ENCODE measurements at regions not wholly inside any gene's neighbourhood (a gene's known extent, or its start where the extent isn't known, plus 50 kb on each side); places are given as distances from the start of the nearest gene placed in this dataset.

DNA sequence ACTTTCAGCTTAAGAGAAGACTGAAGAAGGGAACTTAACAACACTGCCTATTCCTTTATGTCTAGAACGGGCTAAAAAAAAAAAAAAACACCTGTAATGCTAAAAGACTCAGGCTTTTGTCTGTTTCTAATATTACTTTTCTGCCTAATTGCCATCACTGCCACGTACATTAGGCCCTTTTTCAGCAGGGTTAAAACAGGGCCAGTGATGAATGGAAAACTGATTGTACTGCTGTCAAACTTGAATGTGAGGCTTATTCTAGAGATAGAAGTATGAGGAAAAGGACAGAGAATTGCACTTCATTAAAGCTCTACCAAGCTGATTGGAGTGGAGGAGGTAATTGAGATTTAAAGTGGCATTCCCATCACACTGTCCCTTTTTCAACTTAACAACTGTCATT lies 535.8 kb downstream of the PRKD1 start:
- TF ChIP-seq, protein P1, sequence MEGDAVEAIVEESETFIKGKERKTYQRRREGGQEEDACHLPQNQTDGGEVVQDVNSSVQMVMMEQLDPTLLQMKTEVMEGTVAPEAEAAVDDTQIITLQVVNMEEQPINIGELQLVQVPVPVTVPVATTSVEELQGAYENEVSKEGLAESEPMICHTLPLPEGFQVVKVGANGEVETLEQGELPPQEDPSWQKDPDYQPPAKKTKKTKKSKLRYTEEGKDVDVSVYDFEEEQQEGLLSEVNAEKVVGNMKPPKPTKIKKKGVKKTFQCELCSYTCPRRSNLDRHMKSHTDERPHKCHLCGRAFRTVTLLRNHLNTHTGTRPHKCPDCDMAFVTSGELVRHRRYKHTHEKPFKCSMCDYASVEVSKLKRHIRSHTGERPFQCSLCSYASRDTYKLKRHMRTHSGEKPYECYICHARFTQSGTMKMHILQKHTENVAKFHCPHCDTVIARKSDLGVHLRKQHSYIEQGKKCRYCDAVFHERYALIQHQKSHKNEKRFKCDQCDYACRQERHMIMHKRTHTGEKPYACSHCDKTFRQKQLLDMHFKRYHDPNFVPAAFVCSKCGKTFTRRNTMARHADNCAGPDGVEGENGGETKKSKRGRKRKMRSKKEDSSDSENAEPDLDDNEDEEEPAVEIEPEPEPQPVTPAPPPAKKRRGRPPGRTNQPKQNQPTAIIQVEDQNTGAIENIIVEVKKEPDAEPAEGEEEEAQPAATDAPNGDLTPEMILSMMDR (IDR thresholded peaks at IDR 0.05; ENCODE audit: low read depth, low read length) = no peak
- no peak for TF ChIP-seq EZH2phosphoT487 (IDR thresholded peaks at IDR 0.05; ENCODE audit: low read depth)

Measured in OCI-LY3 (cell line).